SK-N-MC (cell line): ENCODE measurements at regions not wholly inside any gene's neighbourhood (a gene's known extent, or its start where the extent isn't known, plus 50 kb on each side); places are given as distances from the start of the nearest gene placed in this dataset.

Experiments
- DNase-seq: peaks from one replicate; pipeline ENCODE4 v3.0.0-alpha.2; 2011; ENCODE audit warnings: low read depth, low spot score
- H3K27ac ChIP-seq: fragments of 200-600 bp; sonication (generic); 2 replicates; pipeline ENCODE4 v1.5.1; 2016; ENCODE audit warnings: mixed run types
- H3K36me3 ChIP-seq: fragments of 200-600 bp; sonication (generic); 2 replicates; pipeline ENCODE4 v1.6.1; 2017; ENCODE audit warnings: antibody characterized with exemption, low read length, mixed read lengths; ENCODE audit not compliant: insufficient read depth
- H3K4me3 ChIP-seq: fragments of 200-600 bp; sonication (generic); 2 replicates; pipeline ENCODE4 v1.5.1; 2016
- H3K9ac ChIP-seq: fragments of 200-600 bp; sonication (generic); 2 replicates; pipeline ENCODE4 v1.8.0; 2017; ENCODE audit warnings: mixed run types, mixed read lengths; ENCODE audit not compliant: insufficient read length
- H3K9me3 ChIP-seq: fragments of 200-600 bp; sonication (generic); 2 replicates; pipeline ENCODE4 v1.6.1; 2017; ENCODE audit warnings: low read depth, mild to moderate bottlenecking, antibody characterized with exemption, low read length, moderate library complexity, mixed read lengths
- EZH2 ChIP-seq: fragments of 200-600 bp; sonication (generic); IDR thresholded peaks from one replicate; pipeline ENCODE4 v1.6.1; 2017; ENCODE audit warnings: antibody characterized with exemption
- FOXP2 ChIP-seq: optimal IDR thresholded peaks from 2 replicates; pipeline ENCODE3; 2011; ENCODE audit warnings: mild to moderate bottlenecking, moderate library complexity; ENCODE audit not compliant: insufficient read depth; ENCODE audit errors: extremely low read length, control extremely low read depth
- POLR2AphosphoS5 ChIP-seq: IDR thresholded peaks from 2 replicates; pipeline ENCODE4 v1.6.1; 2012; ENCODE audit warnings: mild to moderate bottlenecking, low read depth, low read length, borderline replicate concordance

DNA sequence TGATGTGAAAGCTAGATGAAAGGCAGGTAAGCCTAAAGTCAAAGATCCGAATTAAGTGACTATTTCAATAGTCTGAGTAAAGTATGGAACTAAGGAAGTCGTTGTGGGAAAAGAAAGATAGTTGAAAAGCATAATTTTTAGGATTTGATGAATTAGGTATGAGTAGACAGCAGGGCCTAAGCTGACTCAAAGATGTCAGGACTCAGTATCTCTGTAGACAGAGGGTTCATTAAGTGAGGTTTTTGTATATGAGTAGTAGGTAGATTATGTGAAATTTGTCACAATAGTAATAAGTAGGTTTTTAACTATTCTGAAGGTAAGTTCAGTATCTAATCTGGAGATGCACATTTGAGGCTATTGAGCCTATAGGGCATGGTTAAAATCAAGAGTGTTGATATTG lies 196.4 kb downstream of the RASSF9 start:
- TF ChIP-seq POLR2AphosphoS5 (no peak), FOXP2 (no peak), EZH2 (no peak)
- no peaks in the 10 kb centered on the region for H3K36me3 ChIP-seq
- no peak overlapping the region for H3K27ac ChIP-seq
- H3K4me3 ChIP-seq: no peak overlapping the region
- H3K9me3 ChIP-seq: no peaks in the 10 kb centered on the region
- DNase-seq: no peak
- no peak overlapping the region for H3K9ac ChIP-seq

DNA sequence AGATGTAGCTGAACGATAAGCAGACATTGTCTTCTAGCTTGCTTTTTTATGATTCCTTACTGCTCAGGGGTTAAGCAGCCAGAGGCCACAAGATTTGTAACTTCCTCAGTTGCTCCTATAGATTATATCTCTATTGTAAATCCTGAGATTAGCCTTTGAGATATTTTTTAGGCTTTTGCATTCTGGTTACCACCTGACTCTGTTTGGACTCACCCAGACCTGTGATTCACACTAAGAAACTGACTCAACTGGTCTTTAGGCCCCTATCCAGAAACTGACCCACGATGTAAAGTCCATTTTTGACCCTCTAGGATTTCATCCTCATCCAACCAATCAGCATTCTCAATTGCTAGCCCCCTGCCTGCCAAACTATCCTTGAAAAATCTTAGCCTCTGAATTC lies 194.4 kb downstream of the RASSF9 start:
- no peak for DNase-seq
- Histone ChIP-seq H3K27ac (no peak overlapping the region), H3K36me3 (no peaks in the 10 kb centered on the region), H3K9me3 (no peaks in the 10 kb centered on the region), H3K9ac (no peak overlapping the region), H3K4me3 (no peak overlapping the region)
- TF ChIP-seq POLR2AphosphoS5: no peak
- no peak for TF ChIP-seq EZH2
- no peak for TF ChIP-seq FOXP2

DNA sequence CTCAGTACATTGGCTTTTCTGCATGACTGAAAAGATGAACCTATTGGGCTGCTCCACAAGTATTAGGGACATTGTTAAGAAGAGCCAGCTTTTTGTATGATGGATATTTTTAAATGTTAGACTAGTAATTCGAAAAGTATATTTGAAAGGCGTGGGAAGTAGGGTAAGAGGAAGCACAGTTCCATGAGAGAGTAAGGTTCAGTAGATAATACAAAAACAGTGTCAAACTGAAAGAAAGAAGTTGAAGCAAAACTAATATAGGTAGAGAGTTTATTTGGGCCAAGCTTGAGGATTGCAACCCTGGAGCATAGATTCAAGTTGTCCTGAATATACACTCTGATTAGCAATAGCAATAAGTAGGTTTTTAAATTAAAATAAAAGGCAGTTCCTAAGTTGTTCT lies 193.9 kb downstream of the RASSF9 start:
- DNase-seq: no peak
- no peak for TF ChIP-seq EZH2
- TF ChIP-seq FOXP2: no peak
- TF ChIP-seq POLR2AphosphoS5: no peak
- Histone ChIP-seq H3K27ac (no peak overlapping the region), H3K9me3 (no peaks in the 10 kb centered on the region), H3K9ac (no peak overlapping the region), H3K4me3 (no peak overlapping the region), H3K36me3 (no peaks in the 10 kb centered on the region)

DNA sequence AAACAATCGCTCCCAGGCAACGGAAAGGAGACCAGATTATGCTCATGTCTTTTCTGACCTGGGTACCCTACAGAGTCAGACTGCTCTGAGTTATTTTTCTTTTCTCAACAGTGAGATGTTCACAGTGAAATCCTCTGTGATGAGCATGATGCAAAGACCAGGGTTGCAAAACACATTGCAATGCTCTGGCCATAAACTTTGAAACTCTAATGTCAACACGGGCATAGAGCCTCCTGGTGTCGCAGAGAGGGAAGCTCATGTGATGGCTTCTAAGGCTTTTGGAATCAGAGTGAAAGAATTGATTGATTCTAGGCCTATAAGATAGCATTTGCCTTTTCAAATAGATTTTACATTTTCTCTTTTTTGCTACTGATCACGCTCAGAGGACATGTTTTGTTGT lies 193.4 kb downstream of the RASSF9 start:
- Histone ChIP-seq H3K36me3 (no peaks in the 10 kb centered on the region), H3K4me3 (no peak overlapping the region), H3K27ac (no peak overlapping the region), H3K9me3 (no peaks in the 10 kb centered on the region), H3K9ac (no peak overlapping the region)
- TF ChIP-seq FOXP2 (no peak), EZH2 (no peak), POLR2AphosphoS5 (no peak)
- DNase-seq: no peak

DNA sequence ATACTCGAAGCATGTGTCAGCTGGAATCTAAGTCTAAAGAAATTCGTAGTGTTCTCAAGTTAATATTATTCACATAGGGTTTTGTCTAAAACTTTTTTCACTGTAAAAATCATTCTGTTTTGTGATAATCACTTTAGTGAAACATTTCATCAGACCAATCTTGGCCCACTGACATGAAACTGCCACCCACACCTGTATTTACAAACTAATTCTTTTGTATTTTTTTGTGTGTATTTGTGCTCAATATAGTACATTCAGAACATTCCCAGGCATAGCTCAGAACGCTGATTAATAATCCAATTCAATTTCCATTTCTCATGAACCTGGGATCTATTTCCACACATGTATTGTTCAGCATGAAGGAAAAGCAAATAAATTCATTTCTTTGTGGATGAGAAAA lies 191.7 kb downstream of the RASSF9 start:
- no peaks in the 10 kb centered on the region for H3K9me3 ChIP-seq
- DNase-seq: no peak
- no peak overlapping the region for H3K4me3 ChIP-seq
- no peak overlapping the region for H3K27ac ChIP-seq
- no peak for TF ChIP-seq POLR2AphosphoS5
- TF ChIP-seq EZH2: no peak
- no peak for TF ChIP-seq FOXP2
- no peak overlapping the region for H3K9ac ChIP-seq
- H3K36me3 ChIP-seq: no peaks in the 10 kb centered on the region

DNA sequence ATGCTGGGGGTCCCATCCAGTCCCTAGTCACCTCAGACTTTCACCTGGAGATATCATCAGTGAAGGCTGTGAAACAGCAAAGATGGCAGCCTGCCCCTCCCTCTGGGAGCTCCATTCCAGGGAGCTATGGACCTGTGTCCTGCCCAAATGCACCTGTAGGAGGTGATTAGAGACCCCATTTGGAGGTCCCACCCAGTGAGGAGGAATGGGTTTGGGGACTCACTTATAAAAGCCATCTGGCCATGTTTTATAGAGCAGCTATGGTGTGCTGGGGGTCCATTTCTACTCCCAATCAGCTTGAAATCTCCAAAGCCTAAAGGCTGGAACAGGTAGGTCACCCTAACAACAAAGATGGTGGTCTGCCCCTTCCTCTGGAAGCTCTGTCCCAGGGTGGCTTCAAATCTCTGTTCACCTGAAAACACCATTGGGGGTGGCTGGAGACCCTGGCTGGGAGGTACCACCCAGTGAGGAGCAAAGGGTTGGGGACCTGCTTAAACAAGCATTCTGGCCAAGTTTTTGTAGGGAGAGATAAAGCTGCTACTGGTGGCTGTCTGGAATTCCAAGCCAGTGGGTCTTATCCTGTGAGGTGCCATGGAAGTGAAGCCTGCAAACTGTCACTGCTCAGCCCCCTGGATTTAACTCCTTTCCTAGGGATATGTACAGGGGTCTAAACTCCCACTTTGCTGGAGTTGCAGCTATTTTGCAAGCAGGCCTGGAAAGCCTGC lies 182.3 kb downstream of the RASSF9 start:
- Histone ChIP-seq H3K4me3 (no peak overlapping the region), H3K27ac (no peak overlapping the region), H3K36me3 (no peaks in the 10 kb centered on the region), H3K9me3 (no peaks in the 10 kb centered on the region), H3K9ac (no peak overlapping the region)
- TF ChIP-seq EZH2 (no peak), FOXP2 (no peak), POLR2AphosphoS5 (no peak)
- no peak for DNase-seq

DNA sequence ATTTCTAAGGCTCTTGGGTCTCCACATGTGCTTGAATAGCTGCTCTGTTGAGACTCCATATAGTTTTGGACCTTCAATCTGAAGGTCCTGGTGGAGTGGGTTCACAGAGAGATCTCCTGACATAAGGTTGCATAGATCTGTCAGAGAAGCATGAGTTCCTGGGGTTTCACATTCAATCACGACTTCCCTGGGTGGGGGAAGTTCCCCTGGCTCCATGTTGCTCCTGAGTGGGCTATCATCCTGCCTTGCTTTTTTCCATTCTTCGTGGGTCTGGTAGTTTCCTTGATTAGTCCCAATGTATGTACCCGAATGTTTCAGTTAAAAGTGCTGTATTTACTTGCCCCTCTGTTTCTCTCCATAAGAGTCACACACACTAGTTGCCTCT lies 181.8 kb downstream of the RASSF9 start:
- Histone ChIP-seq H3K27ac (no peak overlapping the region), H3K9me3 (no peaks in the 10 kb centered on the region), H3K9ac (no peak overlapping the region), H3K4me3 (no peak overlapping the region), H3K36me3 (no peaks in the 10 kb centered on the region)
- TF ChIP-seq FOXP2 (no peak), POLR2AphosphoS5 (no peak), EZH2 (no peak)
- no peak for DNase-seq

DNA sequence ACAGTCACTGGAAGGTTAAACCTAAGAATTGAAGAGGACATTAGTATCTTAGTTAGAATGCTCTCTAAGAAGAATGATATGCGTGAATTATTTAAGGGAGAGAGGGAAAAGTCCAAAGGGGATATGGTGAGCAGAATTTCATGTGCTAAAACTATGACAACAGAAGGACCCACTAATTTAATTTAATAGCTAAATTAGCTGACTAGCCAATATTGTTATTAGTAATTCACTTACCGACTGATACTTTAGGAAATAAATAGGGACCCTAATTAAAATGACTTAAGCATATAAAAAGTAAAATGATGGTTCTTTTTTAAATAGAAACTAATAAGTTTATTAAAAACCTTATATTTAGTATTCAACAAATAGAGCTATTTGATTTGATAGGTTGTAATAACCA lies 179.6 kb downstream of the RASSF9 start:
- TF ChIP-seq POLR2AphosphoS5: no peak
- no peak for TF ChIP-seq EZH2
- no peak for TF ChIP-seq FOXP2
- Histone ChIP-seq H3K36me3 (no peaks in the 10 kb centered on the region), H3K4me3 (no peak overlapping the region), H3K9me3 (no peaks in the 10 kb centered on the region), H3K27ac (no peak overlapping the region), H3K9ac (no peak overlapping the region)
- no peak for DNase-seq

DNA sequence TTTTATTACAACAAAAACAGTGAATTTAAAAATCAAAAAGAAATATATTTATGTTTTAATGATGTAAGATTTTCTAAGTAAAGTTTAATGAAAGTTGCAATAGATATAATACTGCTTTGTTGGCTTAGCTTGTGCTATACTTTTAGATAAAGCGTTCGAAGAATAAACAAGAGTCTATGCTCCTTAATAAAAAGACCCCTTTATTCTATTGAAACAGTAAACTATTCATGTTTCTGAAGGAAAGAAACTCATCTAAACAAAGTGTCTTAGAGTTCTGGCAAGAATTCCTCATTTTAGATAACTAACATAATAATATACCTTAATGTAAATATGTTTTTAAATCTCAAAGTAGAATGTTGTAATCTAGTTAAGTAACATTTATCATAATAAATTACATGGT lies 179.0 kb downstream of the RASSF9 start:
- H3K9ac ChIP-seq: no peak overlapping the region
- no peak overlapping the region for H3K4me3 ChIP-seq
- H3K27ac ChIP-seq: no peak overlapping the region
- TF ChIP-seq EZH2 (no peak), FOXP2 (no peak), POLR2AphosphoS5 (no peak)
- no peaks in the 10 kb centered on the region for H3K9me3 ChIP-seq
- H3K36me3 ChIP-seq: no peaks in the 10 kb centered on the region
- DNase-seq: no peak
